GM18519 (cell line): ENCODE measurements at regions not wholly inside any gene's neighbourhood (a gene's known extent, or its start where the extent isn't known, plus 50 kb on each side); places are given as distances from the start of the nearest gene placed in this dataset.

Experiments
- ATAC-seq: cut with Tn5 transposase; IDR thresholded peaks from one replicate; pipeline ENCODE4 v1.9.1; 2021; ENCODE audit warnings: mild to moderate bottlenecking, moderate library complexity; ENCODE audit not compliant: unreplicated experiment, low FRiP score

DNA sequence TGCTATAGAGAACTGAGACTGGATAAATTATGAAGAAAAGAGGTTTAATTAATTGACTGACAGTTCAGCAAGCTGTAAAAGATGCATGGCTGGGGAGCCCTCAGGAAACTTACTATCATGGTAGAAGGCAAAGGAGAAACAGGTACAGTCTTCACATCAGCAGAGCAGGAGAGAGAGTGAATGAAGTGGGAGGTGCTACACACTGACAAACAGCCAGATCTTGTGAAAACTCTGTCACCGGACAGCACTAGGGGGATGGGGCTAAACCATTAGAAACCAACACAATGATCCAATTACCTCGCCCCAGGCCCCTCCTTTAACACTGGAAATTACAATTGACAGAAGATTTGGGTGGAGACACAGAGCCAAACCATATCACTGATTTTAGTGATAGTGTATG is 682.4 kb downstream of the SLC16A7 start:
- no peak for ATAC-seq

DNA sequence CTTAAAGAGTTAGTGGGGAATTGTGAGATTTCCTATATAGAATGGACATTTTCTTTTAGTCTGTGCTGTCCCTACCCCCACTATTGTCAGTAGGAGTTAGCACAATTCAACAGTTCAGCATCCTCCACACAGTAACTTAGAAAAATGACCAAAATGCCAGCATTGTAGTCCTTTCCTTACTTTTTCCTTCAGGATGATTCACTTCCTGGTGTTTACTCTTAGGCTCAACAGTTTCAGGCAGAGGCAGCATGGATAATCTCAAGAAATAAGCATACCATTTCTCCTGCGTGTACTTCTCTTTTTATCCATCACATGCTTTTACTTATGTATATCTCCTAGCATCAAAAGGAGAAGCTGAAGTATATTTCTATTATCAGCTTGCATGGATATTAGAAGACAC is 683.4 kb downstream of the SLC16A7 start:
- ATAC-seq = no peak

DNA sequence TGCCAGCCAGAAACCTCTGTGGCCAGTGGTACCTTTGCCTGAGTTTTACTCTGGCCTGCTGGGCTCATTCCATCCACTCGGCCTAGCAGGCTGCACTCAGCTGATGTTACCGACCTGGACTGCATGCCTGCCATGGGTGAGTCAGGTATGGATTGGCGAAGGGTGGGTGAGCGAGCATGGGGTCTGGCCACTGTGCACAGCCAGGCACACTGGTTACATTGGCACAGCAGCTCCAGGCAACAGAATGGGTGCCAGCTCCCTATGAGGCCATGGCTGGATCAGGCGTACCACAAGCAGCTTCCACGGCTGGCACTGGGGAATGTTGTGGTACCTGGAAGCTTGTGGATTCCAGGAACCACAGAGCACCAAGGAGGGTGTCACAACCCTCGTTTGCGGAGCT is 685.7 kb downstream of the SLC16A7 start:
- ATAC-seq = no peak

DNA sequence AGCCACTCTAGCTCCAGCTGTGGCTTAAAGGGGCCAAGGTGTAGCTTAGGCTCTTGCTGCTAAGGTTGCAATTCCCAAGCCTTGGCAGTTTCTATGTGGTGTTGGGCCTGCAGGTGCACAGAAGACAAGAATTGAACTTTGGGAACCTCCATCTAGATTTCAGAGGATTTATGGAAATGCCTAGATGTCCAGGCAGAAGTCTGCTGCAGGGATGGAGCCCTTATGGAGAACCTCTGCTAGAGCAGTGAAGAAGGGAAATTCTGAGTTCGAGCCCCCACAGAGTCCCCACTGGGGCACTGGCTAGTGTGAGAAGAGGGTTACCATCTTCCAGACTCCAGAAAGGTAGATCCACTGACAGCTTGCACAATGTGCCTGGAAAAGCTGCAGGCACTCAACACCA is 694.7 kb downstream of the SLC16A7 start:
- ATAC-seq = no peak

DNA sequence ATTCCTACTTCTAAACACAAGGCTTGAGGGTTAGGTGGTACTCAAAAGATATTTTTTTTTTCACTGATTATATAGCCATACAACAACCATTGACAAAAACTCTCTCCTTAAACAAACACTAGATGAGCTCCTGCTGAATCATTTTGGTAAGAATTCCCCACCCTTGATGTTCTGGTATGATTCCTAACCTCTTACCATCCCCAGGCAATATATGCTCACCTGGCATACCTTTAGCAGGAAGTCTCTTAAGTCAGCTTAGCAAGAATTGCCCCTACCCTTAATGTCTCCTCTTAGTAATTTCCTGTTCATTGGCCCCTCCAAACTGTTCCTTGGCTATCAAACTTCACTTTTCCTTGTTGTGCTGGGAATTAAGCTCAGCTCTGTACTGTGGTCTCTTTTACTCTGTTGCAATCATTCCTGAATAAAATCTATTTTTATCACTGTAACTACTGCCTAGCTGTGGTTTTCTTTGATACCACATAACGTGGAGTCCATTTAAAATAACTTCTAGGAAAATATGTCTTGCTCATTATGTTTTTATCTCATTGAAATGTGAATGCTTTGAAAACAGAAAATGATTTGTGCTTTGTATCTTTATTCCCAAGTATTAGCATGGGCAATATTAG is 712.6 kb downstream of the SLC16A7 start:
- no peak for ATAC-seq

DNA sequence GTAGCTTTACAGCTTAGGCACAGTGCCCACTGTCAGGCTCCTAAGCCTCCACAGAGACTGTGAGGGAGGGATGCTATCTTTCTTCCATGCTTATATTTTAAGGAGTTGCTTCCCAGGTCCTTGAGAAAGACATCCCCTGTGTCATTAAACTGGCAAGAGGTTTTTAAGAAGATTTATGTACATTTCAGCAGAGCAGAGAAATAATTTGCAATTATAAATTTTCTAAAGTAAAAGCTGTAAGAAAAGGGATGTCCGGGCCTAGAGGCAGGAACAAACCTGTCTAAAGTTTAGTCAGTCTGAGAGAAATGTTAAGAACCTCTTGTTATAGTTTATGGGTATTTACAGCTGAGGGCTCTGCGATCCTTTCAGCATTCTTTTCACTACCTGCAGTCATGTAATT is 716.1 kb downstream of the SLC16A7 start:
- no peak for ATAC-seq

DNA sequence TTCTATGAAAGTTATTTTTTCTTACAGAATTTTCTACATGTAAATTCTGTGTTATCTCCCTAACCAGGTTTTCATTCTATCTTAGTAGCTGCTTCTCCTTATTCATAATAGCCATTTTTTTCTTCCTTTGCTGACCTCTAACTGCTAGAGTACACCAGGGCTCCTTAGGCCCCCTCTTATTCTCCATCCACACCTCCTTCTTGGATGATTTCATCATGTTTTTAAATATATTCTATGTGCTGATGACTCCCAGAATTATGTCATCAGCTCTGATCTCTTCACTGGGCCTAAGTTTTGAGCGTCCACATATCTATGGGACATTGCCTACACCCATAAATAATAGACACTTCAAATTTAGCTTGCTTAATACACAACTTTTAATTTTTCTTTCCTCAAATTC is 721.5 kb downstream of the SLC16A7 start:
- no peak for ATAC-seq

DNA sequence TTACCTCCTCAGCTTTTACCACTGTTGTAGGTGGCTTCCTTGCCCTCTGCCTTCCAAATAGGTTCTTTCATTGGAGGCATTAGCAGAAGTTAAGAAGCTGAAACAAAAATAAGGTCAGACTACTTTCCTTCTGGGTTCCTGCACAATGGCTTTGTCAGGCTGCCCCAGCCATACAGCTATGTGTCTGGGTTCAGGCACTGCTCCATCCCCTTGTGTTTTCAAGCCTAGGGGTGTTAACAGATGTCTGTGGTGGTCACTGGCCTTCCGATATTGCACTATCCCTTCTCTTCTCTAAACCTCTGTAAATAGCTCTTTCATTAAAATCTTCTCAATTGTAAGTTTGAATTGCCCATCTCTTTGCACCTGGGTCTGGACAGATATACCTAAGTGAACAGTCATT is 728.9 kb downstream of the SLC16A7 start:
- no peak for ATAC-seq

DNA sequence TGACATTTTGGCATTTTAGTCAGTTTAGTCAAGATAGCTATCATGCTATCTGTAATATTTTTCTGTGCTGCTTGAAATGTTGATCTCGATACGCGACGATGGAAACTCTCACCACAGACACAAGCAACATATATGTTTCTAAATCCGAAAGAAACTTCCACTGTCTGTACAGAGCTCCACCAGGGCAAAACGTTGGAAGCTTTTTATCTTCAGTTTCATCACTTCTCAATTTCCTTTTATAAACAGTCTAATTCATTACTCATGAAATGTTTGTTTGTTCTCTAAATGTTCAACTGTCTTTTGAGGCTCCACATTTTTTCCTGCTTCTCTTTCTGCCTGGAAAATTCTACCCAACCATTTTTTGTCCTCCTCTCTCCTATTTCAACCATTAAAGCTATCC is 737.6 kb downstream of the SLC16A7 start:
- ATAC-seq = no peak

DNA sequence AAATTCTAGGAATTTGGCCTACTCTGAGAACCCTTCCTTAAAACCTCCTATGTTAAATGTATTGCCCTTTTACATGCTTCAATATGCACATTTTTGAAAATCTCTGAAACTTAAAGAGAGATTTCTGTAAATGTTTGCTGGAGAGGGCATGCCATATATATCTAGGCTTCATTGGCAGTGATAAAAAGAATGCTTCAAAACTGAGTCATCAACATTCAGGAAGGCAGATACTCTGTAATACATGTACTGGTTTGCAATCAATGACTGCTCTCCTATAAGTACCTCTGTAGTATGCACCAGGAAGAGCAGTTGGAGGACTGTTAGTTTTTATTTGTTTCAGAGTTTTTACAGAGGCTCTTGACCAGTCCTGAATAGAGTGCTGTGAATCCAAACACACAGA is 739.9 kb downstream of the SLC16A7 start:
- ATAC-seq = no peak

DNA sequence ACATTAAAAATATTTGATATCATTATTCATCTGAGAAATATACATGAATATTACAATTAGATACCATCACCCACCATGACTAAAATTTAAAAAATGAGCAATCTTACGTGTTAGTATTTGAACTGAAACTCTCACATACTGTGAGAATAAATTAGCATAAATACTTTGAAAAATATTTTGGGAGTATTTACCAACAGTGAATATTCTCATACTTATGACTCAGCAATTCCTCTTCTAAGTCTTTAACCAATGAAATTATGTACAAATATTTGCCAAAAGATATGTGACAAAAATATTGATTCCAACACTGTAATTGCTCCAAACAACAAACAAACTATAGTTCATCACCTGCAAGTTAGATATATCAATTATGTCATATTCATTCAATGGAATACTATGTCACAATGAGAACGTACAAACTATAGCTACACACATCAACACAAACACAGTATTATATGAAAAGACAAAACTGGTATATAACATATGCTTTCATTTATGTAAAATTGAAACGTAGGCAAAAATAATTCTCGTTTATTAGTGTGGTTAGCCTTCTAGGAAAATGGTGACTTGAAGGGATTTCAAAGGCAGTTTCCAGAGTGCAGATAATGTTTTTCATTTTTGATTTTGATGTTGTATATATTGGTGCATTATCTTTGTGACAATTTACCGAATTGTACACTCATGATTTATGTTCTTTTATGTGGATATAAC is 742.2 kb downstream of the SLC16A7 start:
- no peak for ATAC-seq

DNA sequence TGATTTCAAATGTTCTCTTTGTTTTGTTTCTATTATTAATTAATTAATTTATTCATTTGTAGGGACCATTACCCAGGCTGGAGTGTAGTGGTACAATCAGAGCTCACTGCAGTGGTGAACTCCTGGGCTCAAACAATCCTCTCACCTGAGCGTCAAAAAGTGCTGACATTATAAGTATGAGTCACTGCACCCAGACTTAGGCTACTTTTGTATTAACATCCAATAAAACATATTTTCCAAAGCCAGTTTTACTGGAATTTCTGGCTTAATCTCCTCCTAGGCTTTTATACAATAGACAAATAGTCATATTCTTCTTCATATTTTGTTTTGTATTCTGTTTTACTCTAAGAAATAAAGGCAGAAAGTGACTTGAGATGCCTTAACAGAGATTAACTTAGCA is 749.6 kb downstream of the SLC16A7 start:
- no peak for ATAC-seq

DNA sequence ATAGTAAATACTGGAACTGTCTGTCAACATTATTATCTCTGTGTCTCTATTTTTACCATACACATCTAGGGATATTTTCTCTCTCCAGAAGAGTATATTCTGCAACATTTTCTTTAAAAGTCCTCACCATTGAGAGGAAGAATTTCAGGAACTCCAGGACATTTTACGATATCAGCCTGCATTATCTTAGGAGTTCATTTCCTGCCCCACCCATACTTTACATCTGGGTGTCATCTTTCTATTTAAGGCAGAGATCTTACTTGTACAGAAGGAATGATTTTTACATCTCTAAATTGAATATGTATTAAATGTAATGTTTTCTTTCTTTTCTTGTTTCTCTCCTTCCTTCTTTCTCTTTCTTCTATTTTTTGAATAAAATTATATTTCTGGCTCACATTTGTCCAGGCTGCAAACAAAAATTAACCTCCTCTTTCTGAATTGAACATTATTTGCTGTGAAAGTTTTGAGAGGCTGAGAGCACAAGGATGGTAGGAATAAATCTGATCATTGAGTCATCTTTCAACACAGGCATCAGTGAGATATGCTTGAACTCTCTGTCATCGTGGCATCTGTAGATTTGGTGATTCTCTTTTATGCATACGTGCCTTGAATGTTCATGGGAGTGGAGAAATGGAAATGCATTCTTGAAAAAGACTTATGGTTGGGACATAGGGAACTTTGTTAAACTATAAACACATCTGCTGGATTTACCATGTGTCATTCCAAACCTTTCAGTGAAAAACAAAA is 753.6 kb downstream of the SLC16A7 start:
- ATAC-seq = no peak

DNA sequence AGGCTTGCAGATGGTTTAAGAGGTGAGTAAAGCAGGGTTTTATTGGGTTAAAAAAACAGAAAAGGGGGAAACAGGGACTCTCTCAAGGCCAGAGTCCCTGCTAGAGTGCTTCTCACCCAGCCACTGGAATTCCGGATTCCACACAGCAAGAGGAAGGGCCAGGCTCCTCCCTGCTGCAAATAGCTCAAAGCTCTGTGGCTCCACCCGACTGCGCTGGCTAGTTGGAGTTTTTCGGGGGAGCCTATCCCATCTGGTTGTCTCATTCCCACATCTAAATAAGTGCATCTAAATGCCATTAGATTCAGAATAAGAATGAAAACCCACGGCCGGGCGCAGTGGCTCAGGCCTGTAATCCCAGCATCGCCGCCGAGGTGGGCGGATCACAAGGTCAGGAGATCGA is 791.5 kb downstream of the SLC16A7 start:
- no peak for ATAC-seq

DNA sequence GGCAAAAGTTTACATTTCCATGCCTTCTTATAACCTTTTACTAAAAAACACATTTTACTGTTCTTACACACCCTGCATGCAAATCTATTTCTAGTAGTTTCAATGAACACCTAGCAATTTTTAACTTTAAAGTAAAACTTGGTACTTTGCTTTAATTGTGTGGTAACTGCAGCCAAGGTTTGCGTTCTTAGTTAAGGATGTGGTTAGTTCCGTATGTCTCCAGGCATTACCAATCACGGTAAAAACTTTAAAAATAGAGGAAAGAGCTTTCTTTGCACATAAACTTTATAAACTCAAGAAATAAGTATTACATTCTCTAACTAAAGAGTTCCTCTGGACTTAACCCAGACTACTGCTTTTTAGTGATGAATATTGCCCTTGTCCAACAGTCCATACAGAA is 795.2 kb downstream of the SLC16A7 start:
- no peak for ATAC-seq

DNA sequence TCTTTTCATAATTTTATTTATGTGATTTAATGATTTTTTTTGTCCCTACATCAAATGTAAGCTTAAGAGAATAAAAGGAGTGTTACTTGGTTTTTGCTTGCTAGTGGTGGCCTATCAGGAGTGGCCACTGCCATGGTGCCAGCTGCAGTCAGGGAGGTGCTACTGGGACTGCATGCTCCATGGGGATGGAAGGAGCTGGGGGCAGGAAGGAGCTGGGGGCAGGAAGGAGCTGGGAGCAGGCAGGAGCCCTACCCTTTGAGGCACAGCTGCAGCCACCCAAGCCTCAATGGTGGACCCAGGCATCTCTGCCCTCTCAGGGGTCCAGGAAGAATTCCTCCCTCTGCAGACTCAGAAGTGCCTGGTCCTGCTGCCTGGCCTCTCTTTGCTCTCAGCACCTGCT is 796.0 kb downstream of the SLC16A7 start:
- no peak for ATAC-seq

DNA sequence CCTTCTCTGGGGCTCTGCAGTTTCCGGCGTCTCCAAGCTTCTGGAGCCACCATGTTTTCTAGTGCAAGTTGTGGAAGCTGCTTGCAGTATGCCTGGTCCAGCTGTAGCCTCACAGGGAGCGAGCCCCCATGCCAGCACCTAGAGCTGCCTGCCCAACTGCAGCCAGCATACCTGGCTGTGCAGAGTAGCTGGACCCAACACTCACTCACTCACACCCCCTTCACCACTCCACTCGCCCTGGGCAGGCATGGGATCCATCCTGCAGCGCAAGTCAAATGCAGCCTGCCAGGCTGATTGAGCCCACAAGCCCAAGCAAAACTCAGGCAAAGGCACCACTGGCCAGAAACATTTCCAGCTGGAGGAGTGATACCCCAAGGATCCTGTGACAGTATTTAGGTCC is 797.3 kb downstream of the SLC16A7 start:
- ATAC-seq = no peak

DNA sequence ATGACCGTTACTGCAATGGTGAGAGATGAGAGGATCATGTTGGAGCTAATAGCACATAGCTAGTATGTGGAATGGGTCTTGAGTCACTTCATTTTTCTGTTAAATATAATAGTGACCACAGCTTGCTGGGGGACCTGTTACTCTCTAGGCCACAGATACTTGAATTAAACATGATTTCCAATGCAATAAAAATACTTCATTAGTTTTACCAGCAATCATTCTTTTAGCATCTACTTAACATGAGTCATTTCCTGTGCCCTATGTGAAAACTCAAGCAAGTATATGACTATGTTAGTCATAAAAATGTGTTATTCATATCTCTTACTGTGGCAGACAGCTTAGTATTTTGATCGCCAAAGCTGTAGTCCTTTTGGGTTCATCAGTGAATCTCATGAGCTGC is 798.8 kb downstream of the SLC16A7 start:
- no peak for ATAC-seq

DNA sequence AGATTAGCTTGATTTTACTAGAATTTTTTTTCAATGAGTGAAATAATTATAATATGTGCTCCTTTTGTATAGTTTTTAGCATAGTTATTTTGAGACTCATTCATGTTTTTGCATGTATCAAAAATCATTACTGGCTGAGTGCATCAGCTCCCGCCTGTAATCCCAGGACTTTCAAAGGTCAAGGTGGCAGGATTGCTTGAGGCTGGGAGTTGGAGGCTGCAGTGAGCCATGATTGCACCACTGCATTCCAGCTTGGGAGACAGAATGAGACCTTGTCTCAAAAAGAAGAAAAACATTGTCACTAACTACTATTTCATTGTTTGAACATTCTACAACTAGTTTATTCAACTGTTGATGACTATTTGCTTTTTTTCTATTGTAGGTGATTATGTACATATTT is 802.7 kb downstream of the SLC16A7 start:
- no peak for ATAC-seq

DNA sequence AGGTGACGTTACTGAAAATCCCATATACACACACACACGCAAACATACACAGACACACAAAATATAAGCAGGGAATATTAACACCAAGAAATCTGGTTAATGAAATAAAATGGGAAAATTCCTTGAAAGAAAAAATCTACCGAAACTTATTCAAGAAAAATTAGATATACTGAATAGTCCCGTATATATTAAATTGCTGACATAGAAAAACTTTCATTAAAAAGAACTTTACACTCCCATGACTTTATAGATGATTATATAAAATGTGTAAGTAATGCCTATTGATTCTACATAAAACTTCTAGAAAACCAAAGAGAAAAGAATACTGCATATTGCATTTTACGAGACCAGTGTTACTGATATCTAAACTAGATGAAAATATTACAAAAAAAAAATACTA is 803.2 kb downstream of the SLC16A7 start:
- no peak for ATAC-seq

DNA sequence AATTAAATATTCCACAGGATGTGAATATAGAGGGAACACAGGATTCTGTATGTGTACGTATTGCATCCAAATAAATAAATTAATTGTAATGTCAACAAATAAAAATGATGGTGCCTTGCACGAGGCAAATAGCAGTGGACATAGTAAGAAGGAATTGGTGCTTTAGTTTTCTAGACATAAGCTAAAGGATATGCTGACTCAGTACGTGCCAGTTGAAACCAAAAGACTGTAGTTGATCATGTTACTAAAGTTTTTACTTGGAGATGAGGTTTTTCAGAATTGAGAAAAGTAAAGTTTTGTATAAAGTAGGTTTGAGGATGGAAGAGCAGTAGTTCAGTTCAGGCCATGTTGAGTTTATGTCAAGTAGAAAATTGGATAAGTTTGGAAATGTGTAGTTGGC is 807.2 kb downstream of the SLC16A7 start:
- ATAC-seq = no peak

DNA sequence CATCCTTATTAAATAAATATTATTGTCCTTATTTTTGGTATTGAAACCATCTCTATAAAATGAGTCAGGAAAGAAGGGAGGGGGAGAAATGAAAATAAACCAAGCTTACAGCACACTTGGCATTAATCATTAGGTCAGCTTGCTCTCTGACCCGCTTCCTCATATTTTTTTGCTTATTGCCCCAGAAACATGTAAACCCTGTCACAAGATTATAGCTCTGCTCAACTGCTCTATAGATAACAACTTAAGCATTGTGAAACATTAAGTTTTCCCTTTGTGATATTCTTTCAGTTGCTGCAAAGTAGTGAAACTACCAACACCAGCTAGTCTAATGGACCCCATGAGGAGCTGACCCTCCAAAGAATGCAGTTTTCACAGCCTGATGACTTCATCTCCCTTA is 819.5 kb downstream of the SLC16A7 start:
- ATAC-seq = no peak
